Forelimb muscle (tissue), 1 donor: ENCODE measurements at regions not wholly inside any gene's neighbourhood (a gene's known extent, or its start where the extent isn't known, plus 50 kb on each side); places are given as distances from the start of the nearest gene placed in this dataset.
"Not testable (repeated sequence)": the region's sequence is repeated elsewhere in the genome, so short reads cannot be mapped to it uniquely, and the experiment has no call there.

Experiments used
- DNase-seq: peaks from one replicate; pipeline ENCODE4 v3.0.0-alpha.2; 2013; ENCODE audit warnings: low read depth

DNA sequence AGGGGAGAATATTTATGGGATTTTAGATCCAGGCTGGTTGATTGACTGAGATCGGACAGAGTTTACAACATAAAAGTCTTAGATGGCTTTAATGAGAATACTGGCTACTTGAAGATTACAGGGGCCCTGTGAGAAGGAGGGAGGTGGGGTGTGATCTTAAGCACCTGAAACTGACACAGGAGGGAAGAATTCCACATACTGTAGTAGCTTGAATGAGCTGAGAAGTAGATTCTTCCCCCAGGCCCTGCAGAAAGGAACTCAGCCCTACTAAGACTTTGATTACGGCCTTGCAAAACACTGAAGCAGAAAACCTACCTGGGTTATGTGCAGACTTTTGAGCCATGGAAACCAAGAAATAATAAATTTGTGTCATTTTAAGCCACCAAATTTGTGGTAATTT, 1062.9 kb upstream of the GYPC start:
- no peak for DNase-seq

DNA sequence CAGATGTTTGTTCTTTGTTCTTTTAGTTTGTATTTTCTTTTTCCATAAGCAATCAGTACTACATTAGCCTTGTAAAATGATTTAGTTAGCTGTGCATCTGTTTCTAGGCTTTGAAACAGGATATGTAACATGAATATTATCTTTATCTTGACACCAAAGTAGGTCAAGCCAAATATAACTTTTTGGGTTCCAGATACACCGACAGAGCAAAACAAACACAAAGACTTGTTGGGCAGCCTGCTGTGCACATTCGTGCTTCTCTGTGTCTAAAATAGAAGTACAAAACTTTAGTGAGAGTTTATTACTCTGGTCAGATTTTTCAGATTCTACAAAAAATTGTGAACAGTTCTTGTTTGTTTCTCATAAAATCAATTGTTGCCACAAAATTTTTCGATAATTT, 1059.3 kb upstream of the GYPC start:
- no peak for DNase-seq

DNA sequence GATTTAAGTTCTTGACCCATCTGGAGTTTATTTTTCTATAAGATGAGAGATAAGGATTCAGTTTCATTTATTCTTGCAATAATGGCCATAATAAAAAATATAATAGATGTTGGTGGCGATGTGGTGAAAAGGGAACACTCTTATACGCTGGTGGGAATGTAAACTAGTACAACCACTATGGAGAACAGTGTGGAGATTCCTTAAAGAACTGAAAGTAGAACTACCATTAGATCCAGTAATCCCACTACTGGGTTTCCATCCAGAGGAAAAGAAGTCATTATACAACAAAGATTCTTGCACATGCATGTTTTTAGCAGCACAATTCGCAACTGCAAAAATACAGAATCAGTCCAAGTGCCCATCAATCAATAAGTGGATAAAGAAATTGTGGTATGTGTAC, 1040.5 kb upstream of the GYPC start:
- DNase-seq = no peak

DNA sequence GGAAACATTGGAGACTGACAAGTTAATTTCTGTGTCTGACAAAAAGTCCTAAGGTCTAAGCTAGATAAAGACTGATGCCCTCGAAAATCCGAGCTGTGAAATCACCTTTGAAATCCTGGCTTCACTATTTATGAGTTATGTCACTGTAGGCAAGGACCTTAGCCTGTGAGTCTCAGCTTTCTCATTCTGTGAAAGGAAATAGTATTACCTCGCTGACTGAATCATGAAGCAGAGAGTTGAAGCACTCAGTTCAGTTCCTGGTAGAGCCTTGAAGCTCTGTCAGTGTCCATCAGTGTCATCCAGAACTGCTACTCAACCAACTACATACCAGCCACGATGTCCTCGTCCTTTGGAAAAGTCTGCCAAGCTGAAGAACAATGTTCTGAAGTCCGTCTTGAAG, 1025.6 kb upstream of the GYPC start:
- no peak for DNase-seq

DNA sequence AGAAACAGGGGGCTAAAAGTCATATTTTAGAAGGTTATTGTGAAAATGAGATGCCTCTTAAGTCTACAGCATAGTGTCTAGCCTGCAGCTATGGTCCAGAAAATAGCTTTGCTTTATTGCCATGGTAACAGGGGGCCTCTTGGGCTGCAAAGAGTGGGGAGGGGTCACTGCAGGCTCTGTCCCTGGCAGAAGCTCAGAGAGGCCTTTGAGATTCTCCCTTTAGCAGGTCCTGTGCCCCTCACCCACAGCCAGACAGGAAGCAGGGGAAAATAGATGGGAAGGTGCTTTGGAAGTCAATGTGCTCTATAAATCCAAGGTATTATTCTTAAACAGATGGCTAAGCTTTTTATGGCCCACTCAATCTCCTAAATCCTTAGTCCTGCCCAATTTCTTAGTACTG, 1021.3 kb upstream of the GYPC start:
- DNase-seq = no peak

DNA sequence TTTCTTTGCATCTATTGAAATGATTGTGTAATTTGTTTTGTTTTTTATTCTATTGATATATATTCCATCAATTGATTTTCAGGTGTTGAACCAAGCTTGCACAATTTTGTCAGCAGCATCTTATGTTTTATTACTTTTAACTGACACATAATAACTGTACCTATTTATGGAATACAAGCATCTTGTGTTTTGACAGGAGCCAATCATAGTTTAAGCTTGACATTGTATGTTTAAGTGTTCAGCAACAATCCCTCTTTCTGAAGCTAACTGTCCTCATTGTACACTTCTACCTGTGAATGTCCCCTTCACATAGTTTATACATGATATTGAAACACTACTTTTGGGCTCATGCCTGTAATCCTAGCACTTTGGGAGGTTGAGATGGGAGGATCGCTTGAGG, 1017.6 kb upstream of the GYPC start:
- no peak for DNase-seq

DNA sequence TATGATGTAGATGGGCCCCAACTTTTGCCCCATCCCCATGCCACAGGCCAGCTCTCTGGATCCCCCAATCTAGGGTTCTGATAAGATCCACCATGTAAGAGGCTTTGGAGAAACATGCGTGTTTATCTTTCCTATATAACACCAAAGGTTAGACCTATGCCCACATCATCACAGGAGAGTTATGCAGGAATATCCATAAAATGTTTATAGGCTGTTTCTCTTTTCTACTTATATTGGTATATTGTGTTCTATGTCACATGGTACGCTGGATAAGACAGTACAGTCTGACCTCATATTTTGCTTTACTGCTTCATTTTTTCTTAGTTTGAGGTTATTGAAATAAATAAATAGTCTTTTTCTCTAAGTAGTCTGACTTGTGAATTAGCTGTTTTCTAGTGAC, 1013.9 kb upstream of the GYPC start:
- no peak for DNase-seq

DNA sequence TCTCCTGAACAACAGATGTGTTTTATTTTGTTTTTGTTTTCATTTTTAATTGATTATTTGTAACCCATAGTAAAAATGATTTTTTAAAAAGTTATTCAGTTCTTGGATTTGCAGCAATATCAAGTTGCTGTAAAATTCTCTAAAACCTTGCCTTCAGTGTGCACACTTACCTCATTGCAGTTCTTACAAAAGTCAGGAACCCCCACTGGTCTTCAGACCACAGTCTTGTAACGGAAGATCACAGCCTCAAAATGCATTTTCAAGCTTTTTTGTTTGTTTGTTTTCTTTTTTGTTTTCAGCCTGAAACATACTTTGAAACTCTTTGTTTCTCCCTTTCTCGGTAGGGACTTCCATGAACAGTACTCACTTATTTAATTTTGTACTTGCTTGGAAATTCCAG, 1012.8 kb upstream of the GYPC start:
- no peak for DNase-seq

DNA sequence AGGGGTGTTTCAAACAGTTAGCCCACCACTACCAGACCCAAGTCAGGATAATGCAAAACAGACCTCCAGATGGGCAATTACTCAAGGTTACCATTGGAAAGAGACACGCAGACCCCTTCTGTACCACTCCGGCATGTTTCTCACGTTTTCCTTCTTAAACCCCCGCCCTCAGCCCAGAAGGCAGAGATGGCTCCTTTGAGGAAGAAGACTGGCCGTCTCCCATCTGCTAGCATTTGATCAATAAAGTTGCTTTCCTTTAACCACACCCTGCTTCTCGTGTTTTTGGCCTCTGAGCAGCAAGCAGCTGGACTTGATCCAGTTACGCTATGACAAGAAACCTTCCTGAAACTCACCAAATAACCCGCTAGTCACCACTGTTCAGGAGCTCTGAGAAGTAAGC, 1012.4 kb upstream of the GYPC start:
- DNase-seq = peak; percentile 8

DNA sequence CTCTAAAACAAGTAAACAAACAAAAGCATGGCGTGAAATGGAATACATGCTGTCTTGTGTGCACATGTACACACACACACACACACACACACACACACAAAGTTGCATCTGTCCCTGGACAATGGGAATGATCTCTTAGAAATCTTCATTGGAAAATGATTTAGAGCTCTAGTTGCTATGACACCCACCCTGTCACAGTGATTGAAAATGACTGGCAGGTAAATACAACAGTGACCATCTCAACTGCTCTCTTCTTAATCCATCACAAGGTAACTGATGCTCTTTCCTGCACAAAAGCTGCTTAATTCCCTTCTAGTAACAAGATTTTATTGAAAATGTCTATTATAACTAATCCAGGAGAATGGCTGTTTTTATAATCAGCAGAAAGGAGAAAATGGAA, 1011.7 kb upstream of the GYPC start:
- DNase-seq = no peak

DNA sequence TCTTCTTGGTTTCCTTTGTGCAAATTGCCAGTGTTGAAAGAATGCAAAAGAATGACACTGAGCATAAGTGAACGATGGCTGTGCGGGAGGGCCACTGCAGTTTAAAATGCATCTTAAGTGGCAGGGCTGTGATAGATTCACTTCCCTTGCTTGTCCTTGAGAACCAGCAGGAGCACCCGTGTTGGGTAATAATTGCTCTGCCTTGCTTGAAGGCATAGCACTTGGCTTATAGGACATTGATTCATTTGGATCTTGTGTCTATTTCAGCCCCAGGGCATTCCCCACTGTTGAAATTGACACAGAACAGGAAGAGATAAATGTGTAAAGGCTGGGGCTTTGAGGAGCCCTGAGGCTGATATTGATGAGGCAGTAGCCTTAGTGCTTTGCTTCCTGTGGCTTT, 1003.7 kb upstream of the GYPC start:
- DNase-seq = no peak

DNA sequence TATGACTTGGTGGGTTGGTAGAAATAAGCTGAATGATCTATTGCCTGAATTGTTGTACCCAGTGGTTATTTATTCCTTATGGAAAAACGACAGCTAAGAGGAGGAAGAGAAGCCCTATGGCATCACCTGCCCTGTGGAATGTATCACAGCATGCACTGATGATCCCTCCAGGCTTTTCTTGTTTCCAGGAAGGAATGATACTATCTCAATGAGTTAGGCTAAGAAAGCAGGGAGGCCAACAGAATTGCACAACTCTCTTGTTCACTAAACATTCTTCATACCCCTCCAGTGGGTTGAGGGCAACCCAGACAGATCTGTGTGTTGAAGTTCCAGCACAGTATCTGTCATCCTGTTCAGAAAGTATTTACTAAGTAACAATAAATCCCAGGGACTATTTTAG, 1001.7 kb upstream of the GYPC start:
- DNase-seq = no peak

DNA sequence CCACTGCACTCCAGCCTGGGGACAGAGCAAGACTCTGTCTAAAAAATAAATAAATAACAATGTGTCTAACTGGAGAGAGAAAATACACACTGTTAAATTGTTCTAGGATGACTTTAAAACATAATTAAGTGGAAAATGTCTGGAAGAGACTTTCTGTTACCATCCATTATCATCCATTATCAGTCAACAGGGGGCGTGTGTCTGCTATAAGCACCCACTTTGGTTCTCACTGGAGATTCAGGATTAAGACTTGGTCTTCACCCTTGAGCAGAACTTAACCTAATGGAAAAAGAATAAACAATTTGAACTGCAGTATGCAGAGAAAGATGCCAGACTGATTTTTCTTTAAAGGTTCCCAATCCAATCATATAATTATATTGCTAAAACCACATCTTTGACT, 999.8 kb upstream of the GYPC start:
- no peak for DNase-seq

DNA sequence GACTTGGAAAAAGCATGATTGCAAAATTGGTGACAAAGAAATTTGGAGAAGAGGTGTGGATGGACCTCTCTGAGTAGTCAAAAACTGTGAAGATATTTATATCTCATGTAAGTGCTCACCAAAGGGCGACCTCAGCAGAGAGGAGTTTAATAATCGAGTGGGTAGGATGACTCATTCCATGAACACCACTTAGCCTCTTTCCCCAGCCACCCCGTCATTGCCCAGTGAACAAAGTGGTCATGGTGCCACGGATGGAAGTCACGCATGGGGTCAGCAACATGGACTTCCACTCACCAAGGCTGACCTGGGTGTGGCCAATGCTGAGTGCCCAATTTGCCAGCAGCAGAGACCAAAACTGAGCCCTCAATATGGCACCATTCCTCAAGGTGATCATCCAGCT, 997.4 kb upstream of the GYPC start:
- no peak for DNase-seq

DNA sequence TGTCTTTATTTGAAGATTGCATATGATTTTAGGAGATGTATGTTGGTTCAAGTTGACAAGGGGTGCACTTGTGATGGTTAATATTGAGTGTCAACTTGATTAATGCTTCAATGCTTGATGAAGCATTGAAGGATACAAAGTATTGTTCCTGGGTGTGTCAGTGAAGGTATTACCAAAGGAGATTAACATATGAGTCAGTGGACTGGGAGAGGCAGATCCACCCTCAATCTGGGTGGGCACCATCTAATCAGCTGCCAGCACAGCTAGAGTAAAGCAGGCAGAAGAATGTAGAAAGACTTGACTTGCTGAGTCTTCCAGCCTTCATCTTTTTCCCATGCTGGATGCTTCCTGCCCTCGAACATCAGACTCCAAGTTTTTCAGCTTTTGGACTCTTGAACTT, 995.6 kb upstream of the GYPC start:
- DNase-seq = not testable (repeated sequence)

DNA sequence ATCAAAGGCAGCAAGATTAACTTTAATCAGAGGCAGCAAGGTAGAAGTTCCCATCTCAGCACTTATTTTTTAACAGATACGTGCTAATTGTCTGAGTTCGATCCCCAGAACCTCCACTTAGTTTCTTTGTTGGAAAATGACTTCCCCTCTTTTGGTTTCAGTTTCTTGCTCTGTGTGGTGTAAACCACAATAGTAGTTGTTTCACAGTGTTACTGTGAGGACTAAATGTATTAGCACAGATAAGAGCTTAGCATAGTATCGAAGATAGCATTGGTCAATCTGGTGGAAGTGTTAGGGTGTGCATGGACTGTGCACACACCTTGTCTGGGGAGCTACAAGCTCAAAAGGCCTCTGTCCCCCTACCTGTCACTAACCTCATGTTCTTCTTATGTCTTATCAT, 988.3 kb upstream of the GYPC start:
- DNase-seq = no peak

DNA sequence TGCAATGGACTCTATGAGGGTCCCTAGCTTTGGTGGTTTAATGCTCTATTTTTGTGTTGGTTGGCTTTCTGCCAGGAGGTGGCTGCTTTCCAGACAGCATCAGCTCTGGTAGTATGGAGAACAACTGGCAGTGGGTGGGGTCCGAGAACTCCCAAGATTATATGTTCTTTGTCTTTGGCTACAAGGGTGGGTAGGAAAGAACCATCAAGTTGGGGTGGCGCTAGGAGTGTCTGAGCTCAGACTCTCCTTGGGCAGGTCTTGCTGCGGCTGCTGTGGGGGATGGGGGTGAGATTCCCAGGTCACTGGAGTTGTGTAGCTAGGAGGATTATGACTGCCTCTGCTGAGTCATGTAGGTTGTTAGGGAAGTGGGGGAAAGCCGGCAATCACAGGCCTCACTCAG, 976.1 kb upstream of the GYPC start:
- no peak for DNase-seq

DNA sequence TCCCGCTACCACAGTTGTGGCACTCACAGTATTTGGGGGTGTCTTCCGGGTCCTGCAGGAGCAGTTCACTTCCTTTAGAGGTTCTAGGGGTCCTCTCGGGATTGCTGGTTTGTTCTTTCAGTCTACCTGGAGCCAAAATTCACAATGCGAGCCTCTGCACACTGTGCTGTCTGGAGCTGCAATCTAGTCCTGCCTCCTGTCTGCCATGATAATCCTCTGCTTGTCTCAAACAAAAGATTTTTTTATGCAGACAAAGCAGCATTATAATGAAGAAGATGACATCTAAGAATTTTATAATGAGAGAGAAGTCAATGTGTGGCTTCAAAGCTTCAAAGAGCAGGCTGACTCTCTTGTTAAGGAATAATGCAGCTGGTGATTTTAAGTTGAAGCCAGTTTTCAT, 975.1 kb upstream of the GYPC start:
- DNase-seq = no peak

DNA sequence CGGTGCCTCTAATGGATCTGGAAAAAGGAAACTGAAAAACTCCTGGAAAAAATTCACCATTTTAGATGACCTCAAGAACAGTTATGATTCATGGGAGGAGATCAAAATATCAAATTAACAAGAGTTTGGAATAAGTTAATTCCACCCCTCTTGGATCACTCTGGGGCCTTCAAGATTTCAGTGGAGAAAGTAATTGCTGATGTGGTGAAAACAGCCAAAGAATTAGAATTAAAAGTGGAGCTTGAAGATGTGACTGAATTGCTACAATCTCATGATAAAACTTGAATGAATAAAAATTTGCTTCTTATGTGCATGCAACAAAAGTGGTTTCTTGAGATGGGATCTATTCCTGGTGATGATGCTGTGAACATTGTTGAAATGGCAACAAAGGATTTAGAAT, 974.4 kb upstream of the GYPC start:
- no peak for DNase-seq

DNA sequence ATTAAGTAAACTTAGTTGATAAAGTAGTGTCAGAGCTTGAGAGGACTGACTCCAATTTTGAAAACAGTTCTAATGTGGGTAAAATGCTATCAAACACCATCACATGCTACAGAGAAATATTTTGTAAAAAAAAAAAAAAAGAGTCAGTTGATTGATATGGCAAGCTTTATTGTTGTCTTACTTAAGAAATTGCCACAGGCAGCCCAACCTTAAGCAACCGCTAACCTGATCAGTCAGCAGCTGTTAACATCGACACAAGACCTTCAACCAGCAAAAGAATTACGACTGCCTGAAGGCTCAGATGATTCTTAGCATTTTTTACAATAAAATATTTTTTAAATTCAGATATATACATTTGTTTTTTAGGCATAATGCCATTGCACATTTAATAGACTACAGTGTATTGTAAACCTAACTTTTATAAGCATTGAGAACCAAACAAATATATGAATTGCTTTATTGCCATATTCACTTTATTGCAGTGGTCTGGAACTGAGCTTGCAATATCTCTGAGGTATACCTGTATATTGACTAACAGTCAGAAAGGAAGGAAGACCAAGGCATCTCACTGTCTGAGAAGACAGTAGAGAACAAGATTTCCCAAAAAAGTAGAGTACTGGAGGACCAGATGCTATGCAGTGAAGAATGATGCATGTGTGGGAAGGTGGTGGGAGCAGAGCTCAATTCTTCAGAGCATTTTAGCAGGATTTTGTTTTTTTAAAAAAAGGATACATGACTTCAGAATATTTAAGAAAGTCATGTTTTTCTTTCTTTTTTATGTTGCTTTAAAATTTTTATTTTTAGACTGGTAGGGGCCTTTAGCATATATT, 973.8 kb upstream of the GYPC start:
- DNase-seq = no peak

DNA sequence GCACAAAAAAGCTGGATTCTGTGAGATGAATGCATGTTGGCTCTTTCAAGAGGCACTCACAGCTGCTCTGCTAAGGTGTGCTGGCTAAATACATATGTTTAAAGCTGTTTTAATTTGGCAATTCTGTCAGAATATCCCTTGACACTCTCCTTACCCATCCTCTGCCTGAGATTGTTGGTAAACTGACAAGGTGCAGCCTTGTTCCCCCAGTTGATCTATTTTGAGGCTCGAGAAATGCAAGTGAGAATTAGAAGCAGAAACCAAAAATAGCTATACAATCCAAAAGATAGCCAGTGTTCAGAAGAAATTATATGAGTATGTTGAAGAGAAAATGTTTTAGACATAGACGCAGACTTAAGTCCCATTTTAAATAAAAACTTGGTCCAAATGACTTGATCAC, 971.7 kb upstream of the GYPC start:
- no peak for DNase-seq

DNA sequence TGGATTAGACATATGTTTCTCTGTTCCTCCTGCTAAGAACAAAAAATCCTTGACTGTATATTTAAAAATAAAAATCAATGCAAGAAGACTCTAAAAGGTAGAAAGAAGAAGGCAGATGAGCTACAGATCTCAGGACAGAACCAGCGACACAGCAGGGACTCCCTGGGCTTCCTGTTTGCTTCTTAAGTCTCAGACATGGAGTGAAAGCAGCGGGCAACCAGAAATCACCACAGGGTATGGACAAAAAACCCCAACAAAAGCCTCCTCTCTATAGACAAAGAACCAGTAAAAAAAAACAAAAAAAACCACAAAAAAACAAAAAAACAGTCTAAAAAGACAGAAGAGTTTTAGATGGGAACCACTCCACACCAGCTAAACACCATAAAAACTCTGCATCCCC, 971.0 kb upstream of the GYPC start:
- DNase-seq = no peak

DNA sequence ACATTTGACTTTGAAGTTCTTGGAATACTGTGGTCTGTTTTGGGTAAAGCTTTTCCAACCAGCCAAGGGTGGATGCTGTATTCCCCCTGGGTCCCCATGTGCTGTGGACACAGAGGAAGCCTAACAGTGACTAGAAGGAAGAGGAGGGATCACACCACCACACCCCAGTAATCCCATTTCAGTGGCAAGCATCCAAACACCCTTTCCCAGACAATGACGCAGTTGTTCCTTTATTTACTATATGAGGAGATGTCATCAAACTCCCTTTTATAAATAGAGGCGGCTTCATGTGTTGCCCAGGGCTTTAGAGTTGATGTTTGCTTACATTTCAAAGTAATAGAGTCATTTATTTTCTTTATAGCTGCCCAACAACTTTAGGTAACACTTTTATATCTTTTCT, 959.4 kb upstream of the GYPC start:
- DNase-seq = no peak

DNA sequence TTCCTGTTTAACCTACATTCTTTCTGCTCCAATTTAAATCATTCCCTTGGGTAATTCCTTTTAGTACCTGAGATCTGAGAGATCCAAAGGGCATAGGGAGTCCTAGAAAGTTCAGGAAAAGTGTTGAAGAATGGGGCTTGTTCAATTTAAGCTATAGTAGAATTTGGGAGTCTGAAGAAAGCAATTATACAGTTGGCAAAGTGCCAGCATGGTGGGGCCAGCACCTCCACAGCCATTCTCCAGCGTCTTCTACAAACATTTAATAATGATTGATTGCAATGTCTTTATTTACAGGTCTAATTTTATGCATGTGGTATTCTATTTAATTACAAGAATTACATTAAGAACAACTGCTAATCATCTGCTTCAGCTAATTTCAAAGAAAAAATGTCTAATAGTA, 957.7 kb upstream of the GYPC start:
- no peak for DNase-seq
